HEK293 (cell line): ENCODE measurements at regions not wholly inside any gene's neighbourhood (a gene's known extent, or its start where the extent isn't known, plus 50 kb on each side); places are given as distances from the start of the nearest gene placed in this dataset.

Experiments
- CTCF ChIA-PET: fragments of 350-600 bp; formaldehyde crosslinking; extraction: SDS; loops from one replicate; lab custom pipeline; 2021; ENCODE audit warnings: antibody characterized with exemption; lab: Yijun Ruan, JAX
- POLR2A ChIA-PET: fragments of 300-600 bp; formaldehyde crosslinking; extraction: SDS; loops from one replicate; lab custom pipeline; 2020; ENCODE audit warnings: antibody characterized with exemption, inconsistent platforms; lab: Yijun Ruan, JAX
- H3K27ac ChIP-seq: fragments of 200-500 bp; sonication (Bioruptor generic); 2 replicates; pipeline ENCODE4 v1.5.1; 2014; ENCODE audit warnings: low read depth, low read length, control low read depth, inconsistent platforms; ENCODE audit errors: extremely low read depth
- H3K36me3 ChIP-seq, 2 experiments: fragments of 200-500 bp in 1 of 2; sonication (Bioruptor generic) in 1 of 2; 1 replicate in 1 of 2; 2 replicates in 1 of 2; pipeline ENCODE4 v1.5.1; 2014 to 2017; ENCODE audit warnings: inconsistent platforms in 2 of 2, low read length in 2 of 2; ENCODE audit not compliant: control insufficient read depth in 2 of 2, insufficient read depth in 1 of 2
- H3K4me1 ChIP-seq: fragments of 200-500 bp; sonication (Bioruptor generic); 2 replicates; pipeline ENCODE4 v1.5.1; 2014; ENCODE audit warnings: mild to moderate bottlenecking, low read length, inconsistent platforms; ENCODE audit not compliant: control insufficient read depth, insufficient read depth
- H3K4me3 ChIP-seq: 2 replicates; pipeline ENCODE4 v1.5.1; 2011; ENCODE audit warnings: low read depth, mild to moderate bottlenecking, control low read depth, low read length, moderate library complexity
- H3K9me3 ChIP-seq: fragments of 200-500 bp; sonication (Bioruptor generic); 2 replicates; pipeline ENCODE4 v1.5.1; 2014; ENCODE audit warnings: low read depth, low read length, inconsistent platforms; ENCODE audit not compliant: control insufficient read depth, insufficient read depth
- HOXD13 ChIP-seq: sonication (generic); formaldehyde crosslinking; IDR thresholded peaks from 2 replicates; pipeline ENCODE4 v1.8.0; 2022; ENCODE audit warnings: missing genetic modification reagents, borderline replicate concordance
- MYNN ChIP-seq: fragments of 450-650 bp; formaldehyde crosslinking; IDR thresholded peaks from 2 replicates; pipeline ENCODE4 v1.5.1; 2016; ENCODE audit warnings: missing biosample characterization, missing genetic modification characterization, borderline replicate concordance
- ZNF132 ChIP-seq: fragments of 450-650 bp; formaldehyde crosslinking; IDR thresholded peaks from 2 replicates; pipeline ENCODE4 v1.5.1; 2017; ENCODE audit warnings: missing biosample characterization, missing genetic modification characterization, borderline replicate concordance
- ZNF302 ChIP-seq: fragments of 450-650 bp; formaldehyde crosslinking; IDR thresholded peaks from 2 replicates; pipeline ENCODE4 v1.5.1; 2016; ENCODE audit warnings: missing biosample characterization, missing genetic modification characterization, low read depth
- ZNF37A ChIP-seq: fragments of 450-650 bp; IDR thresholded peaks from 2 replicates; pipeline ENCODE4 v1.5.1; 2018; ENCODE audit warnings: missing biosample characterization, missing genetic modification characterization
- ZNF404 ChIP-seq: fragments of 450-650 bp; formaldehyde crosslinking; IDR thresholded peaks from 2 replicates; pipeline ENCODE4 v1.5.1; 2017; ENCODE audit warnings: missing biosample characterization, missing genetic modification characterization
- ZNF416 ChIP-seq: fragments of 450-650 bp; formaldehyde crosslinking; IDR thresholded peaks from 2 replicates; pipeline ENCODE4 v1.5.1; 2016; ENCODE audit warnings: missing biosample characterization, missing genetic modification characterization
- ZNF423 ChIP-seq: fragments of 450-650 bp; formaldehyde crosslinking; IDR thresholded peaks from 2 replicates; pipeline ENCODE4 v1.5.1; 2016; ENCODE audit warnings: missing biosample characterization, missing genetic modification characterization
- ZNF561 ChIP-seq: fragments of 450-650 bp; IDR thresholded peaks from 2 replicates; pipeline ENCODE4 v1.5.1; 2018; ENCODE audit warnings: missing biosample characterization, missing genetic modification characterization, borderline replicate concordance
- ZNF610 ChIP-seq: fragments of 450-650 bp; formaldehyde crosslinking; IDR thresholded peaks from 2 replicates; pipeline ENCODE4 v1.5.1; 2016; ENCODE audit warnings: missing biosample characterization, missing genetic modification characterization, borderline replicate concordance
- ZNF621 ChIP-seq: fragments of 450-650 bp; formaldehyde crosslinking; IDR thresholded peaks from 2 replicates; pipeline ENCODE4 v1.5.1; 2017; ENCODE audit warnings: missing biosample characterization, missing genetic modification characterization
- ZNF629 ChIP-seq: fragments of 450-650 bp; formaldehyde crosslinking; IDR thresholded peaks from 2 replicates; pipeline ENCODE4 v1.5.1; 2017; ENCODE audit warnings: missing biosample characterization, missing genetic modification characterization
- TF ChIP-seq, protein P1 (sequence below): fragments of 450-650 bp; formaldehyde crosslinking; IDR thresholded peaks from 2 replicates; pipeline ENCODE4 v1.5.1; 2016; ENCODE audit warnings: missing biosample characterization, missing genetic modification characterization, borderline replicate concordance
- TF ChIP-seq, protein P2 (sequence below): fragments of 450-650 bp; formaldehyde crosslinking; IDR thresholded peaks from 2 replicates; pipeline ENCODE4 v1.5.1; 2017; ENCODE audit warnings: missing biosample characterization, missing genetic modification characterization
- TF ChIP-seq, protein P3 (sequence below): fragments of 450-650 bp; formaldehyde crosslinking; IDR thresholded peaks from 2 replicates; pipeline ENCODE4 v1.5.1; 2016; ENCODE audit warnings: missing biosample characterization, missing genetic modification characterization, borderline replicate concordance
- TF ChIP-seq, protein P4 (sequence below): fragments of 450-650 bp; formaldehyde crosslinking; IDR thresholded peaks from 2 replicates; pipeline ENCODE4 v1.5.0; 2017; ENCODE audit warnings: missing biosample characterization, missing genetic modification characterization, borderline replicate concordance
- TF ChIP-seq, protein P5 (sequence below): fragments of 450-650 bp; formaldehyde crosslinking; IDR thresholded peaks from 2 replicates; pipeline ENCODE4 v1.5.1; 2016; ENCODE audit warnings: missing biosample characterization, missing genetic modification characterization
- TF ChIP-seq, protein P6 (sequence below): IDR thresholded peaks from 2 replicates; pipeline ENCODE4 v1.6.1; 2011; ENCODE audit warnings: mild to moderate bottlenecking, low read depth, low read length, borderline replicate concordance

DNA sequence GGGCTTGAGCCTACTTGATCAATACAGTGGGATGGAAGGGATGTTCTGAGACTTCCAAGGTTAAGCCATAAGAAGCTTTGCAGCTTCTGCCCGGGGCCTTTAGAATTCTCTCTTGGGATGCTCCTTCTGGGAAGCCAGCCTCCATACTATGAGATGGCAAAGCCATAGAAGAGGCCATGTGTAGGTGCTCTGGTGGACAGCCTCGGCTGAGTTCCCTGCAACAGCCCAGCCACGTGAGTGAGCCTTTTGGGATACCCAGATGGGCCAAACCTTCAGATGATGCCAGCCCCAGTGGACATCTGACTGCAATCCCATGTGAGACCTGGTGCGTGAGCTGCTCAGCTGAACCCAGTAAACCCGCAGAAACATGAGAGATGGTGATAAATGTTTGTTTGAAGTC is 370.6 kb downstream of the RPS24 start:
- CTCF ChIA-PET = interaction anchor here (0.6 kb wide), 1 partner anchor 267 kb away, joined by 3 read pairs; no protein-coding TSS in a partner anchor
- H3K36me3 ChIP-seq = no peaks in the 10 kb centered on the region
- H3K4me3 ChIP-seq = no peak overlapping the region
- POLR2A ChIA-PET = no interaction called here
- peaks cover 3% of the 10 kb centered on the region; the same call in 1 of the 2 replicates for H3K4me1 ChIP-seq
- H3K27ac ChIP-seq = no peak overlapping the region
- TF ChIP-seq, protein P1, sequence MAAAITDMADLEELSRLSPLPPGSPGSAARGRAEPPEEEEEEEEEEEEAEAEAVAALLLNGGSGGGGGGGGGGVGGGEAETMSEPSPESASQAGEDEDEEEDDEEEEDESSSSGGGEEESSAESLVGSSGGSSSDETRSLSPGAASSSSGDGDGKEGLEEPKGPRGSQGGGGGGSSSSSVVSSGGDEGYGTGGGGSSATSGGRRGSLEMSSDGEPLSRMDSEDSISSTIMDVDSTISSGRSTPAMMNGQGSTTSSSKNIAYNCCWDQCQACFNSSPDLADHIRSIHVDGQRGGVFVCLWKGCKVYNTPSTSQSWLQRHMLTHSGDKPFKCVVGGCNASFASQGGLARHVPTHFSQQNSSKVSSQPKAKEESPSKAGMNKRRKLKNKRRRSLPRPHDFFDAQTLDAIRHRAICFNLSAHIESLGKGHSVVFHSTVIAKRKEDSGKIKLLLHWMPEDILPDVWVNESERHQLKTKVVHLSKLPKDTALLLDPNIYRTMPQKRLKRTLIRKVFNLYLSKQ (tag by site-specific recombination) = no peak
- TF ChIP-seq ZNF621 (tag by site-specific recombination) (no peak), ZNF37A (tag by site-specific recombination) (no peak), ZNF416 (tag by site-specific recombination) (no peak)
- TF ChIP-seq, protein P2, sequence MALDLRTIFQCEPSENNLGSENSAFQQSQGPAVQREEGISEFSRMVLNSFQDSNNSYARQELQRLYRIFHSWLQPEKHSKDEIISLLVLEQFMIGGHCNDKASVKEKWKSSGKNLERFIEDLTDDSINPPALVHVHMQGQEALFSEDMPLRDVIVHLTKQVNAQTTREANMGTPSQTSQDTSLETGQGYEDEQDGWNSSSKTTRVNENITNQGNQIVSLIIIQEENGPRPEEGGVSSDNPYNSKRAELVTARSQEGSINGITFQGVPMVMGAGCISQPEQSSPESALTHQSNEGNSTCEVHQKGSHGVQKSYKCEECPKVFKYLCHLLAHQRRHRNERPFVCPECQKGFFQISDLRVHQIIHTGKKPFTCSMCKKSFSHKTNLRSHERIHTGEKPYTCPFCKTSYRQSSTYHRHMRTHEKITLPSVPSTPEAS (tag by site-specific recombination) = no peak
- TF ChIP-seq, all 188 proteins: peak for 0
- H3K9me3 ChIP-seq = no peaks in the 10 kb centered on the region

DNA sequence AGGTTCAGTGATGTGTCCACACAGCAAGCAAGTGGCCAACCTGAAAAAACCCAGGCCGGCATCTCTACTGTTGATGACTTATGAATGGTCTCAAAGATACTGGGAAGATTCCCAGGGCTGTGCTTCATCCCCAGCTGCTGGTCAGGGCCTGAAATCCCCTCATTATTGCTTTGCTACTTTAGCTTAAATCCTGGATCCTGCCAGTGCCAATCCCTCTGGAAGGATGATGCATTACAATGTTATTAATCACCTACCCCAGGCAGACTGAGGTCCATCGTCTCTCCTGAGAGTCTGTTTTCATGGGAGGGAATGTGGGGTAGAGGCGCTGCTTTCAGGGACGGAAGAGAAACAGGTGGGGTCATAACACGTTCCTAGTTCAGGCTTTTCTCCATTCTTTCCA is 371.6 kb downstream of the RPS24 start:
- H3K27ac ChIP-seq = no peak overlapping the region
- H3K9me3 ChIP-seq = no peaks in the 10 kb centered on the region
- ChIA-PET CTCF (interaction anchor here (1.5 kb wide), 1 partner anchor 358 kb away, joined by 3 read pairs; no protein-coding TSS in a partner anchor), POLR2A (no interaction called here)
- H3K4me1 ChIP-seq = peaks cover 3% of the 10 kb centered on the region; the same call in 1 of the 2 replicates
- TF ChIP-seq ZNF629 (tag by site-specific recombination) = no peak
- TF ChIP-seq, protein P3, sequence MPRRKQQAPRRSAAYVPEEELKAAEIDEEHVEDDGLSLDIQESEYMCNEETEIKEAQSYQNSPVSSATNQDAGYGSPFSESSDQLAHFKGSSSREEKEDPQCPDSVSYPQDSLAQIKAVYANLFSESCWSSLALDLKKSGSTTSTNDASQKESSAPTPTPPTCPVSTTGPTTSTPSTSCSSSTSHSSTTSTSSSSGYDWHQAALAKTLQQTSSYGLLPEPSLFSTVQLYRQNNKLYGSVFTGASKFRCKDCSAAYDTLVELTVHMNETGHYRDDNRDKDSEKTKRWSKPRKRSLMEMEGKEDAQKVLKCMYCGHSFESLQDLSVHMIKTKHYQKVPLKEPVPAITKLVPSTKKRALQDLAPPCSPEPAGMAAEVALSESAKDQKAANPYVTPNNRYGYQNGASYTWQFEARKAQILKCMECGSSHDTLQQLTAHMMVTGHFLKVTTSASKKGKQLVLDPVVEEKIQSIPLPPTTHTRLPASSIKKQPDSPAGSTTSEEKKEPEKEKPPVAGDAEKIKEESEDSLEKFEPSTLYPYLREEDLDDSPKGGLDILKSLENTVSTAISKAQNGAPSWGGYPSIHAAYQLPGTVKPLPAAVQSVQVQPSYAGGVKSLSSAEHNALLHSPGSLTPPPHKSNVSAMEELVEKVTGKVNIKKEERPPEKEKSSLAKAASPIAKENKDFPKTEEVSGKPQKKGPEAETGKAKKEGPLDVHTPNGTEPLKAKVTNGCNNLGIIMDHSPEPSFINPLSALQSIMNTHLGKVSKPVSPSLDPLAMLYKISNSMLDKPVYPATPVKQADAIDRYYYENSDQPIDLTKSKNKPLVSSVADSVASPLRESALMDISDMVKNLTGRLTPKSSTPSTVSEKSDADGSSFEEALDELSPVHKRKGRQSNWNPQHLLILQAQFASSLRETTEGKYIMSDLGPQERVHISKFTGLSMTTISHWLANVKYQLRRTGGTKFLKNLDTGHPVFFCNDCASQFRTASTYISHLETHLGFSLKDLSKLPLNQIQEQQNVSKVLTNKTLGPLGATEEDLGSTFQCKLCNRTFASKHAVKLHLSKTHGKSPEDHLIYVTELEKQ (tag by site-specific recombination) = no peak
- TF ChIP-seq, protein P4, sequence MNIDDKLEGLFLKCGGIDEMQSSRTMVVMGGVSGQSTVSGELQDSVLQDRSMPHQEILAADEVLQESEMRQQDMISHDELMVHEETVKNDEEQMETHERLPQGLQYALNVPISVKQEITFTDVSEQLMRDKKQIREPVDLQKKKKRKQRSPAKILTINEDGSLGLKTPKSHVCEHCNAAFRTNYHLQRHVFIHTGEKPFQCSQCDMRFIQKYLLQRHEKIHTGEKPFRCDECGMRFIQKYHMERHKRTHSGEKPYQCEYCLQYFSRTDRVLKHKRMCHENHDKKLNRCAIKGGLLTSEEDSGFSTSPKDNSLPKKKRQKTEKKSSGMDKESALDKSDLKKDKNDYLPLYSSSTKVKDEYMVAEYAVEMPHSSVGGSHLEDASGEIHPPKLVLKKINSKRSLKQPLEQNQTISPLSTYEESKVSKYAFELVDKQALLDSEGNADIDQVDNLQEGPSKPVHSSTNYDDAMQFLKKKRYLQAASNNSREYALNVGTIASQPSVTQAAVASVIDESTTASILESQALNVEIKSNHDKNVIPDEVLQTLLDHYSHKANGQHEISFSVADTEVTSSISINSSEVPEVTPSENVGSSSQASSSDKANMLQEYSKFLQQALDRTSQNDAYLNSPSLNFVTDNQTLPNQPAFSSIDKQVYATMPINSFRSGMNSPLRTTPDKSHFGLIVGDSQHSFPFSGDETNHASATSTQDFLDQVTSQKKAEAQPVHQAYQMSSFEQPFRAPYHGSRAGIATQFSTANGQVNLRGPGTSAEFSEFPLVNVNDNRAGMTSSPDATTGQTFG = no peak
- no peak for TF ChIP-seq HOXD13
- no peak for TF ChIP-seq ZNF621 (tag by site-specific recombination)
- TF ChIP-seq ZNF302 (tag by site-specific recombination) = no peak
- no peak for TF ChIP-seq ZNF423 (tag by site-specific recombination)
- no peak for TF ChIP-seq MYNN (tag by site-specific recombination)
- no peak for TF ChIP-seq ZNF404 (tag by site-specific recombination)
- no peak for TF ChIP-seq ZNF561
- TF ChIP-seq, protein P5, sequence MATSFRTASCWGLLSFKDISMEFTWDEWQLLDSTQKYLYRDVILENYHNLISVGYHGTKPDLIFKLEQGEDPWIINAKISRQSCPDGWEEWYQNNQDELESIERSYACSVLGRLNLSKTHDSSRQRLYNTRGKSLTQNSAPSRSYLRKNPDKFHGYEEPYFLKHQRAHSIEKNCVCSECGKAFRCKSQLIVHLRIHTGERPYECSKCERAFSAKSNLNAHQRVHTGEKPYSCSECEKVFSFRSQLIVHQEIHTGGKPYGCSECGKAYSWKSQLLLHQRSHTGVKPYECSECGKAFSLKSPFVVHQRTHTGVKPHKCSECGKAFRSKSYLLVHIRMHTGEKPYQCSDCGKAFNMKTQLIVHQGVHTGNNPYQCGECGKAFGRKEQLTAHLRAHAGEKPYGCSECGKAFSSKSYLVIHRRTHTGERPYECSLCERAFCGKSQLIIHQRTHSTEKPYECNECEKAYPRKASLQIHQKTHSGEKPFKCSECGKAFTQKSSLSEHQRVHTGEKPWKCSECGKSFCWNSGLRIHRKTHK = no peak
- no peak for TF ChIP-seq ZNF610 (tag by site-specific recombination)
- no peak for TF ChIP-seq ZNF132 (tag by site-specific recombination)
- TF ChIP-seq, protein P6, sequence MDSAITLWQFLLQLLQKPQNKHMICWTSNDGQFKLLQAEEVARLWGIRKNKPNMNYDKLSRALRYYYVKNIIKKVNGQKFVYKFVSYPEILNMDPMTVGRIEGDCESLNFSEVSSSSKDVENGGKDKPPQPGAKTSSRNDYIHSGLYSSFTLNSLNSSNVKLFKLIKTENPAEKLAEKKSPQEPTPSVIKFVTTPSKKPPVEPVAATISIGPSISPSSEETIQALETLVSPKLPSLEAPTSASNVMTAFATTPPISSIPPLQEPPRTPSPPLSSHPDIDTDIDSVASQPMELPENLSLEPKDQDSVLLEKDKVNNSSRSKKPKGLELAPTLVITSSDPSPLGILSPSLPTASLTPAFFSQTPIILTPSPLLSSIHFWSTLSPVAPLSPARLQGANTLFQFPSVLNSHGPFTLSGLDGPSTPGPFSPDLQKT = no peak
- no peak for TF ChIP-seq ZNF37A (tag by site-specific recombination)
- no peaks in the 10 kb centered on the region for H3K36me3 ChIP-seq
- H3K4me3 ChIP-seq = no peak overlapping the region
